ENCODE measurements at regions not wholly inside any gene's neighbourhood (a gene's known extent, or its start where the extent isn't known, plus 50 kb on each side); places are given as distances from the start of the nearest gene placed in this dataset.
A peak's percentile ranks its signal among the peaks of the same experiment; 100 is the strongest.

DNA sequence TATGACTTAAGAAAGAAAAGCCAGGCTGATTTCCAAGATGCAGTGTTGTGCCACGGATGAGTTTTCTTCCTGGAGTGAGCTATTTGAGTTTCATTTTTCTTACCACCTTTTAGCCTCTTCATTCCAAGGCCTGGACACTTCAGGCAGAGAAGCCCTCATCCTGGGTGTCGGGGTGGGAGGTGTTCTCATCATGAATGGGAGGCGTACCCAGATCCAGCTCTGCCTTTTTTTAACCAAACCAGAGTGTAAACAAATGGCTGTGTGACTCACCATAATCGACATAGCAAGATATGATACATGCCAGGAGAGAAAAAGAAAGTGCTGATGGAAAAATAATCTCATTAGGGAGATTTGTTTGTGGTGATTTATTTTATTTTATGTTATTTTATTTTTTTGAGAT, 79.9 kb downstream of the ARF6 start (continued):
- TF ChIP-seq SIN3A (IDR thresholded peaks at IDR 0.05; ENCODE audit: low read depth) (no peak), TCF7L2 (IDR thresholded peaks at IDR 0.05; ENCODE audit: borderline replicate concordance, extremely low read depth, insufficient read depth, insufficient read length) (no peak)

DNA sequence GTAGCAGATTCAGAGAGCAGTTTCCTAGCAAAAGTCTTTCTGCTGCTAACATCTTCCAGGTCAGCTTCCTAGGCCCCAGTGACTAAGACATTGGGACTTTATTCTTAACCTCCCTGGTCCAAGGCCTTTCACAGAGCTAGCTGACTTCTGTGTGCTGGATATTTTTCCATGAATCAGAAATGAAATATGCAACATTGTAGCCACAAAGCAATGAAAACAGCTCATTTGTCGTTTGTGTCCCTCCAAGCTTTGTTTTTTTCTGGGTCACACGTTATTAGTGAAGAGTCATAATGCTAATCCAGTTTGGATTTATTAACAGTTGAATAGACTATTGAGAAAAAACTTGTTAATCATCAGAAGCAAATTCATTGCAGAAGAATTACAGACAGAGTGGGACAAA, 82.4 kb downstream of the ARF6 start:
- BruUV-seq (replicated peaks), result no TSS peak
- ChIA-PET POLR2A (interaction anchor here (0.9 to 2.7 kb wide), 7 partner anchors 24 to 107 kb away, joined by 3 to 26 read pairs (median 6); no protein-coding TSS in a partner anchor), RAD21 (ENCODE audit: low non-redundant PET in 1 of 2, low total read pairs in 2 of 2, uncharacterized antibody in 2 of 2, unreplicated experiment in 2 of 2) (interaction anchor here (0.5 to 0.9 kb wide), 2 partner anchors 25 to 83 kb away, joined by 3 to 4 read pairs; partner anchors contain the start of gene ARF6 (in 1 of the 2)), CTCF (interaction anchor here (0.8 to 1.9 kb wide), 4 partner anchors 17 to 113 kb away, joined by 3 to 7 read pairs (median 4); no protein-coding TSS in a partner anchor)
- H3K79me2 ChIP-seq (ENCODE audit: insufficient read depth, low read length), result no peaks in the 10 kb centered on the region
- H4K20me1 ChIP-seq (ENCODE audit: insufficient read depth), result no peaks in the 10 kb centered on the region
- H3K9ac ChIP-seq (ENCODE audit: low read length), result peak overlapping the region; percentile 54
- no peaks in the 10 kb centered on the region for H3K27me3 ChIP-seq (ENCODE audit: insufficient read depth, low read length)
- intact Hi-C loops (cut with micrococcal nuclease), result no loop called here
- H3K36me3 ChIP-seq (ENCODE audit: control insufficient read depth in 1 of 2, insufficient read depth in 2 of 2, low read length in 2 of 2), result no peaks in the 10 kb centered on the region
- peak overlapping the region in 1 of 2 experiments; percentile 10; a peak in 2 of 4 replicates for H3K4me3 ChIP-seq (replicated peaks in 1 of 2; ENCODE audit: low read depth in 1 of 2, low read length in 2 of 2)
- no peaks in the 10 kb centered on the region for H3K9me3 ChIP-seq (ENCODE audit: control insufficient read depth in 1 of 2, insufficient read depth in 1 of 2, low read depth in 1 of 2, low read length in 2 of 2)
- H3K4me1 ChIP-seq (ENCODE audit: control insufficient read depth in 1 of 2, insufficient read depth in 2 of 2, low read length in 2 of 2), result peaks cover 57 to 76% of the 10 kb centered on the region in 2 experiments
- peak overlapping the region; percentile 96 for H3K27ac ChIP-seq (ENCODE audit: low read depth, low read length)
- peak overlapping the region; percentile 61 for H3K4me2 ChIP-seq (ENCODE audit: low read length)
- no peak overlapping the region for H2AFZ ChIP-seq (ENCODE audit: low read depth, low read length, poor library complexity, severe bottlenecking)
- peak; percentile 93 for DNase-seq (ENCODE audit: low read depth, low spot score)
- ATAC-seq, result peak; percentile 81
- no peaks in the 10 kb centered on the region for H3K9me2 ChIP-seq (ENCODE audit: insufficient read depth)
- TF ChIP-seq TCF7L2 (IDR thresholded peaks at IDR 0.05; ENCODE audit: borderline replicate concordance, extremely low read depth, insufficient read depth, insufficient read length), result no peak
- no peak for TF ChIP-seq YY1 (IDR thresholded peaks at IDR 0.05; ENCODE audit: extremely low read depth, insufficient replicate concordance, low read depth, low read length)
- TF ChIP-seq POLR2A (IDR thresholded peaks at IDR 0.05; ENCODE audit: borderline replicate concordance, extremely low read depth, insufficient read depth, insufficient read length), result no peak
- TF ChIP-seq, protein P1, sequence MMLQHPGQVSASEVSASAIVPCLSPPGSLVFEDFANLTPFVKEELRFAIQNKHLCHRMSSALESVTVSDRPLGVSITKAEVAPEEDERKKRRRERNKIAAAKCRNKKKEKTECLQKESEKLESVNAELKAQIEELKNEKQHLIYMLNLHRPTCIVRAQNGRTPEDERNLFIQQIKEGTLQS (IDR thresholded peaks at IDR 0.05), result no peak
- peak; percentile 70 for TF ChIP-seq SIN3A (IDR thresholded peaks at IDR 0.05; ENCODE audit: low read depth)
- TF ChIP-seq ELF1 (IDR thresholded peaks at IDR 0.05; ENCODE audit: borderline replicate concordance, low read depth), result no peak; the same call in 1 of the 2 replicates
- TF ChIP-seq, protein P2, sequence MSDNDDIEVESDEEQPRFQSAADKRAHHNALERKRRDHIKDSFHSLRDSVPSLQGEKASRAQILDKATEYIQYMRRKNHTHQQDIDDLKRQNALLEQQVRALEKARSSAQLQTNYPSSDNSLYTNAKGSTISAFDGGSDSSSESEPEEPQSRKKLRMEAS (IDR thresholded peaks at IDR 0.05), result peak; percentile 63
- TF ChIP-seq, protein P3, sequence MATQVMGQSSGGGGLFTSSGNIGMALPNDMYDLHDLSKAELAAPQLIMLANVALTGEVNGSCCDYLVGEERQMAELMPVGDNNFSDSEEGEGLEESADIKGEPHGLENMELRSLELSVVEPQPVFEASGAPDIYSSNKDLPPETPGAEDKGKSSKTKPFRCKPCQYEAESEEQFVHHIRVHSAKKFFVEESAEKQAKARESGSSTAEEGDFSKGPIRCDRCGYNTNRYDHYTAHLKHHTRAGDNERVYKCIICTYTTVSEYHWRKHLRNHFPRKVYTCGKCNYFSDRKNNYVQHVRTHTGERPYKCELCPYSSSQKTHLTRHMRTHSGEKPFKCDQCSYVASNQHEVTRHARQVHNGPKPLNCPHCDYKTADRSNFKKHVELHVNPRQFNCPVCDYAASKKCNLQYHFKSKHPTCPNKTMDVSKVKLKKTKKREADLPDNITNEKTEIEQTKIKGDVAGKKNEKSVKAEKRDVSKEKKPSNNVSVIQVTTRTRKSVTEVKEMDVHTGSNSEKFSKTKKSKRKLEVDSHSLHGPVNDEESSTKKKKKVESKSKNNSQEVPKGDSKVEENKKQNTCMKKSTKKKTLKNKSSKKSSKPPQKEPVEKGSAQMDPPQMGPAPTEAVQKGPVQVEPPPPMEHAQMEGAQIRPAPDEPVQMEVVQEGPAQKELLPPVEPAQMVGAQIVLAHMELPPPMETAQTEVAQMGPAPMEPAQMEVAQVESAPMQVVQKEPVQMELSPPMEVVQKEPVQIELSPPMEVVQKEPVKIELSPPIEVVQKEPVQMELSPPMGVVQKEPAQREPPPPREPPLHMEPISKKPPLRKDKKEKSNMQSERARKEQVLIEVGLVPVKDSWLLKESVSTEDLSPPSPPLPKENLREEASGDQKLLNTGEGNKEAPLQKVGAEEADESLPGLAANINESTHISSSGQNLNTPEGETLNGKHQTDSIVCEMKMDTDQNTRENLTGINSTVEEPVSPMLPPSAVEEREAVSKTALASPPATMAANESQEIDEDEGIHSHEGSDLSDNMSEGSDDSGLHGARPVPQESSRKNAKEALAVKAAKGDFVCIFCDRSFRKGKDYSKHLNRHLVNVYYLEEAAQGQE (IDR thresholded peaks at IDR 0.05; ENCODE audit: low read depth), result no peak
- TF ChIP-seq, protein P4, sequence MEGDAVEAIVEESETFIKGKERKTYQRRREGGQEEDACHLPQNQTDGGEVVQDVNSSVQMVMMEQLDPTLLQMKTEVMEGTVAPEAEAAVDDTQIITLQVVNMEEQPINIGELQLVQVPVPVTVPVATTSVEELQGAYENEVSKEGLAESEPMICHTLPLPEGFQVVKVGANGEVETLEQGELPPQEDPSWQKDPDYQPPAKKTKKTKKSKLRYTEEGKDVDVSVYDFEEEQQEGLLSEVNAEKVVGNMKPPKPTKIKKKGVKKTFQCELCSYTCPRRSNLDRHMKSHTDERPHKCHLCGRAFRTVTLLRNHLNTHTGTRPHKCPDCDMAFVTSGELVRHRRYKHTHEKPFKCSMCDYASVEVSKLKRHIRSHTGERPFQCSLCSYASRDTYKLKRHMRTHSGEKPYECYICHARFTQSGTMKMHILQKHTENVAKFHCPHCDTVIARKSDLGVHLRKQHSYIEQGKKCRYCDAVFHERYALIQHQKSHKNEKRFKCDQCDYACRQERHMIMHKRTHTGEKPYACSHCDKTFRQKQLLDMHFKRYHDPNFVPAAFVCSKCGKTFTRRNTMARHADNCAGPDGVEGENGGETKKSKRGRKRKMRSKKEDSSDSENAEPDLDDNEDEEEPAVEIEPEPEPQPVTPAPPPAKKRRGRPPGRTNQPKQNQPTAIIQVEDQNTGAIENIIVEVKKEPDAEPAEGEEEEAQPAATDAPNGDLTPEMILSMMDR (IDR thresholded peaks at IDR 0.05 in 2 of 3, conservative IDR thresholded peaks at IDR 0.05 in 1 of 3; ENCODE audit: borderline replicate concordance in 1 of 3, insufficient read depth in 1 of 3, low read depth in 2 of 3, low read length in 2 of 3), result no peak
- peak; percentile 96 for TF ChIP-seq JUND (IDR thresholded peaks at IDR 0.05)
- TF ChIP-seq EZH2phosphoT487 (IDR thresholded peaks at IDR 0.05; ENCODE audit: borderline replicate concordance), result no peak
- TF ChIP-seq SP1 (IDR thresholded peaks at IDR 0.05; ENCODE audit: low read depth), result peak; percentile 96
- TF ChIP-seq ZFX (IDR thresholded peaks at IDR 0.05), result no peak; the same call in 1 of the 2 replicates
- no peak for TF ChIP-seq EZH2 (IDR thresholded peaks at IDR 0.05)
- TF ChIP-seq POLR2AphosphoS5 (IDR thresholded peaks at IDR 0.05; ENCODE audit: low read depth, low read length), result peak; percentile 65; the same call in 1 of the 2 replicates
- TF ChIP-seq ZNF274 (IDR thresholded peaks at IDR 0.05; ENCODE audit: low read depth, low read length), result no peak
- 0 out of 2 replicates have a peak, but pooled peaks have one; percentile 75 for TF ChIP-seq SRF (IDR thresholded peaks at IDR 0.05; ENCODE audit: low read depth)
